ENCODE measurements at regions not wholly inside any gene's neighbourhood (a gene's known extent, or its start where the extent isn't known, plus 50 kb on each side); places are given as distances from the start of the nearest gene placed in this dataset.

DNA sequence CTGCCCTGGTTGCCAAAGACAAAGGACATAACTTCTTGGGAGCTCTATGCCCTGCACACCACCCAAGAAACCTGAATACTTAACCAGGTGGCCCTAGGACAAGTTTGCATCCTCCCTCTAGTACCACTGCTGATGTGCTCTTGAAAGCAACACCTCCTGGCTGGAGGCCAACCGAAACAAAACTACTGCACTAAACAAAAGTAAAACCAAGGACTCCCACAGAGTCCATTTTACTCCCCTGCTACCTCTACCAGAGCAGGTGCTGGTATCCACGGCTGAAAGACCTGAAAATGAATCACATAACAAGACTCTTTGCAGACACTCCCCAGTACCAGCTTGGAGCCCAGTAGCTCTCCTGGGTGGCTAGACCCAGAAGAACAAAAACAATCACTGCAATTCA, 941.8 kb downstream of the RAPGEF2 start:
- Mint-ChIP-seq H3K27me3 (no peaks in the 10 kb centered on the region), H3K4me3 (ENCODE audit: low read depth) (no peak overlapping the region), H3K36me3 (ENCODE audit: insufficient read depth) (no peaks in the 10 kb centered on the region), H3K9me3 (ENCODE audit: low read depth) (peaks cover 27% of the 10 kb centered on the region), H3K27ac (no peak overlapping the region), H3K4me1 (ENCODE audit: low read depth) (no peaks in the 10 kb centered on the region)
- TF ChIP-seq CTCF (IDR thresholded peaks at IDR 0.05; ENCODE audit: unreplicated experiment), result no peak
- no peak for DNase-seq (ENCODE audit: low spot score, unreplicated experiment)

DNA sequence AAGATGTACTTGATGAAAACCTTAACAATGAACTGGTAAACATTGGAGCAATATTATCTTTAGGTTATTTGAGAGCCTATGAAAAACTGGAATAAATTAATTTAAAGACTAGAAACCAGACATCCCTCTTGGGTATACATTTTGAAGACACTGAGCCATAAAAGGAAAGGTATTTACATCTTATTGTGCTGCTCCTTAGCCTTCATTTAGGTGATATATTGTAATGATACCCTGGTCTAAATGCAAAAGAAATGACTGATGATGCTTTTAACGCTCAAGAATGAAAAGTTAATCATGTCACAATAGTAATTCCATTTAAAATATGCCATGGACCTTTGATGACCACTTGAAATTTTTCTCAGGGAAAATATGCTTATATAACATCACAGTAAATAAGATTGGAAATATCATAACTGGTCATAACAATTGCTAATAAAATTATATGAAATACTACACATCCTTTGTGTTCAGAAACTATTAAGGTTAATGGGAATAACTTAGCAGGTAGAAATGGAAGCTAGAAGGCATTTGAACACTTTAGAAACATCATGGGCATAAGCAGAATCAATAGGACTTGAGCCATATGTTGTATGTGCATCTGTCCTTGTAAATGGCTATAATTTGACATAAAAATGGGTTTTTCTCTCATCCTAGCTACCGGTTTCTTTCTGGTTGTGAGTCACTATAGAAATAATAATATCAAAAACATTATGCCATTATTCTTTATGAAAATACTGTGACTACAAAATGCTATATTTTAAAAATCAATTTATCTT, 979.7 kb downstream of the RAPGEF2 start:
- H3K27ac Mint-ChIP-seq, result no peak overlapping the region
- DNase-seq (ENCODE audit: low spot score, unreplicated experiment), result no peak
- TF ChIP-seq CTCF (IDR thresholded peaks at IDR 0.05; ENCODE audit: unreplicated experiment), result no peak
- H3K36me3 Mint-ChIP-seq (ENCODE audit: insufficient read depth), result no peaks in the 10 kb centered on the region
- H3K4me1 Mint-ChIP-seq (ENCODE audit: low read depth), result peaks cover 8% of the 10 kb centered on the region
- H3K4me3 Mint-ChIP-seq (ENCODE audit: low read depth), result no peak overlapping the region
- peaks cover 4% of the 10 kb centered on the region for H3K27me3 Mint-ChIP-seq
- peaks cover 12% of the 10 kb centered on the region for H3K9me3 Mint-ChIP-seq (ENCODE audit: low read depth)

DNA sequence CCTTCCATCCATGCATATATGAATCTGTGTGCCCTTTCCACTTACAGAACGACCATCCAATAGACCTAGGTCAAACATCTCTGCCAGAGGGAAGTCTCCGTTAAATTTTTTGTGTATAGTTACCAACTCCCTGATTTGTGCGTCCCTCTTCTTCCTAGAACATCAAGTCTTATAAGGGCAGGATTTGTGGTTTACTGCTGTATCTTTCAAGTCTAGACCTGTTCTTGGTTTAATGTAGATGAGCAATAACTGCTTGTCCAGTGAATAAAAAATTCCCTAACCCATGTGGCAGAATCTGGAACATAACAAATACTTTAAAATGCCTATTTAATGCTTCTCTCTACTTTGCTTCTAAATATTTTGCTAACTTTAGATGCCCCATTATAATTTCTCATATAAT, 988.8 kb downstream of the RAPGEF2 start:
- DNase-seq (ENCODE audit: low spot score, unreplicated experiment), result no peak
- Mint-ChIP-seq H3K27ac (no peak overlapping the region), H3K4me1 (ENCODE audit: low read depth) (peaks cover 27% of the 10 kb centered on the region), H3K36me3 (ENCODE audit: insufficient read depth) (peaks cover 1% of the 10 kb centered on the region), H3K4me3 (ENCODE audit: low read depth) (no peak overlapping the region), H3K27me3 (no peaks in the 10 kb centered on the region), H3K9me3 (ENCODE audit: low read depth) (peaks cover 22% of the 10 kb centered on the region)
- TF ChIP-seq CTCF (IDR thresholded peaks at IDR 0.05; ENCODE audit: unreplicated experiment), result no peak

DNA sequence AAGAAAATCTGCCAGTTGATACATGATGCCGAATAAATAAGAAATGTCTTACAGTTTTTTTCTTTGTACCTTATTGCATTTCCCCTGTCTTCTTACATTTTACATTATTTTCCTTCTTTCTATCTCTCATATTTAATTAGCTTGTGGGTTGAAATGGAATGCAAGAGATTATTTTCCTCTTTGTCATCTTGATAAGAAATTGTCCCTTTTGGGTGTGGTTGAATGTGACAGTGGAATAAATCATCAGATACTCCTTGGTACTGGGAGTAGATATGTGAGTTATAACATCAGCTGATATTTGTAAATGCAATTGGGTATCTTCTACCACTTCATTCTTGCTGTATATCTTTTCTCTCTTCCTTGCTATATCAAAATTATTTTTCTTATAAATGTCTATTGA, 997.4 kb downstream of the RAPGEF2 start:
- peaks cover 12% of the 10 kb centered on the region for H3K9me3 Mint-ChIP-seq (ENCODE audit: low read depth)
- peaks cover 14% of the 10 kb centered on the region for H3K4me1 Mint-ChIP-seq (ENCODE audit: low read depth)
- no peaks in the 10 kb centered on the region for H3K27me3 Mint-ChIP-seq
- no peak overlapping the region for H3K27ac Mint-ChIP-seq
- H3K36me3 Mint-ChIP-seq (ENCODE audit: insufficient read depth), result peaks cover 2% of the 10 kb centered on the region
- no peak overlapping the region for H3K4me3 Mint-ChIP-seq (ENCODE audit: low read depth)
- TF ChIP-seq CTCF (IDR thresholded peaks at IDR 0.05; ENCODE audit: unreplicated experiment), result no peak
- DNase-seq (ENCODE audit: low spot score, unreplicated experiment), result no peak

- Mint-ChIP-seq H3K27ac (no peak overlapping the region), H3K4me1 (ENCODE audit: low read depth) (no peaks in the 10 kb centered on the region), H3K4me3 (ENCODE audit: low read depth) (no peak overlapping the region), H3K9me3 (ENCODE audit: low read depth) (peaks cover 37% of the 10 kb centered on the region), H3K27me3 (no peaks in the 10 kb centered on the region), H3K36me3 (ENCODE audit: insufficient read depth) (peaks cover 6% of the 10 kb centered on the region)
- DNase-seq (ENCODE audit: low spot score, unreplicated experiment), result no peak
- TF ChIP-seq CTCF (IDR thresholded peaks at IDR 0.05; ENCODE audit: unreplicated experiment), result no peak
Measured at GRCh38 chr4:160110891-160111290, 1008.0 kb downstream of the RAPGEF2 start.

Data from progenitor cell of endocrine pancreas (in vitro differentiated cells).